ENCODE measurements at regions not wholly inside any gene's neighbourhood (a gene's known extent, or its start where the extent isn't known, plus 50 kb on each side); places are given as distances from the start of the nearest gene placed in this dataset.

DNA sequence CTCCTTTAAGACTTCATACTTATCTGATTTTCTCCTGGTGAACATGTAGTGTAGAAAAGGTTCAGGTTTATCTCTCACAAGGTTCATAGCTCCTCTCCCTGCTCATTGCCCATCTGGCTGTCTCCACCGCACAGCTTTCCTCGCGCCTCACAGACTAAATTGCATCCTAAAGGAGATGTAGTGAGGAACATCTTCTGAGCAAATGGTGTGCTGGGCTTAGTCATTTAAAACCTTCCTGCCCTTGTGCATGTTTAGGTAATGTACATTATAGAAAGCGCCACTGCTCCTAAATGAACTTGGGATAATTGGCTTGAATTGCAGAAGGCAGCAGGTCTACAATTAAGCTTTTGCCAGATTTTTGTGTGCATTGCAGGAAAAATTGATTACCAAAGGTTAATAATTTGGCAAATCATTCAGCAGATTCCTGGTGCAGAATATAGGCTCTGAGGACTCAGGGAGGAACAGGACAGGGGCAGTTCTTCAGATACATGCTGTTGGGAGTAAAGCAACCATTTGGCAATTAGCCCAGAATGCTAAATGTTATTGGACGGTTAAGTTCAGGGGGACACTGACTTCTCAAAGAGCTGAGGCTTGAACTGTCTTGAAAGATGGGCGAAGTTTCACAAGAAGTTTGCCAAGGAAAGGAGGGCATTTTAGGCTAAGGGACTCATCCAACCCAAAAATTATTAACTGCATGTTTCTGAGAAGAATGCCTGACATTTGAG lies 108.4 kb upstream of the CLDN10 start:
- H3K9me3 Mint-ChIP-seq: no peaks in the 10 kb centered on the region
- H3K27ac Mint-ChIP-seq: no peak overlapping the region
- no peak for ATAC-seq
- H3K36me3 Mint-ChIP-seq: no peaks in the 10 kb centered on the region
- no peak for DNase-seq (ENCODE audit: low spot score)
- H3K4me3 Mint-ChIP-seq: no peak overlapping the region
- H3K27me3 Mint-ChIP-seq: peaks cover 7 to 9% of the 10 kb centered on the region in 2 donors
- H3K4me1 Mint-ChIP-seq (ENCODE audit: low read depth in 2 of 2): no peaks in the 10 kb centered on the region

DNA sequence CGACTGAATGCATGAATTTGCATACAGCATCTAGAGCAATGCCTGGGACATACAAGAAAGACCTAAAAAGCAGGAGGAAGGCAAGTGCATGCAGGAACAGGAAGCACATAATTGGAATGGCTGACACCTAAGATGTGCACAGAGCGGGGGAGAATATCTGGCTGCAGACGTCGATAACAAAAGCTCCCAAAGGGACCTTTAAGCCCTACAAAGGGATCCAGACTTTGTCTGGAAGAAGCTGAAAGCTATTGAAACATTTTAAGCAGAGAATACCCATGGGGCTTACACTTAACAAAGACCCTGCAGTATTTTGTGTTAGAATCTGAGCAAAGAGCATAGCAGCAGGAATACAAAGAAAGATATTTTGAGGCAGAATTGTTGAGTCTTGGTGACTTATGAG lies 107.4 kb upstream of the CLDN10 start:
- H3K4me1 Mint-ChIP-seq (ENCODE audit: low read depth in 2 of 2): no peaks in the 10 kb centered on the region
- no peak overlapping the region for H3K4me3 Mint-ChIP-seq
- ATAC-seq: no peak
- no peaks in the 10 kb centered on the region for H3K36me3 Mint-ChIP-seq
- no peaks in the 10 kb centered on the region for H3K9me3 Mint-ChIP-seq
- no peak overlapping the region for H3K27ac Mint-ChIP-seq
- DNase-seq (ENCODE audit: low spot score): no peak
- H3K27me3 Mint-ChIP-seq: peaks cover 8 to 9% of the 10 kb centered on the region in 2 donors

DNA sequence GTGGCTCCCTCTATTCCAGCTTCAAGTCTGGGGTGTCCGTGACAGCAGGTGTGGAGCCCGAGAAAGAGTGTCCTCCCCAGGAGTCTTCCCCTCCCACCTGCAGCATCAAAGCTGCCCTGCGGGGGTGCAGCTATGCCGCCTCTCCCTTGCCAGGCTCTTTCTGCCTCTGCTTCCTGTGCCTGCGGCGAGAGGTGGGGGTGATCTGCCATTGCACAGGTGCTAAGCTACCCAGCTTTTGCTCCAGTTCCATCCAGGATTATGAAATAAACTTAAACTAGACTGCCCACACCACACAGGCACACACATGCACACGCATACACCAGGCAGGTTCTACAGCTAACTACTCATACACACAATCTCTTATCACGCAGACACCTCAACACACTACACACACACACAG lies 104.7 kb upstream of the CLDN10 start:
- DNase-seq (ENCODE audit: low spot score) (no peak), ATAC-seq (no peak)
- Mint-ChIP-seq H3K27me3 (peaks cover 13 to 24% of the 10 kb centered on the region in 2 donors), H3K36me3 (no peaks in the 10 kb centered on the region), H3K27ac (no peak overlapping the region), H3K4me1 (ENCODE audit: low read depth in 2 of 2) (no peaks in the 10 kb centered on the region), H3K9me3 (no peaks in the 10 kb centered on the region), H3K4me3 (no peak overlapping the region)

DNA sequence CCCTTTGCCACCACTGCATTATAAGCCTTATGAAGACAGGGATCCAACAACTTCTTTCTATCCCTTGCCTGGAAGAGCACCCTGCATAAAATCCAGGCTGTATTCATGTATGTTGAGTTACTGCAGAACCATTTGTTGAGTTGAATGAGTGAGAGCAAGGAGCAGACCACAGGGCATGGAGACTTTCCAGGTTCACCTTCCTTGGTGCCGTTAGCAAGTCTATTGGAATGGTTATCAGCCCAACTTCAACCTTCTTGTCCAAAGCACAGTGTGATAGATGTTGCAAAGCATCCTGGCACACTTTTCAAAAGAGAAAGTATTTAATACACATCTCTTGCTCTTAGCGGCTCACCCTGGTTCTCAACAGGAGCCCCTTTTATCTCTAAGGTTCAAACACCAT lies 100.9 kb upstream of the CLDN10 start:
- peaks cover 2 to 7% of the 10 kb centered on the region in 2 donors for H3K4me1 Mint-ChIP-seq (ENCODE audit: low read depth in 2 of 2)
- no peaks in the 10 kb centered on the region for H3K9me3 Mint-ChIP-seq
- H3K27me3 Mint-ChIP-seq: peaks cover 7 to 31% of the 10 kb centered on the region in 2 donors
- no peak for ATAC-seq
- DNase-seq (ENCODE audit: low spot score): no peak
- H3K4me3 Mint-ChIP-seq: no peak overlapping the region
- no peaks in the 10 kb centered on the region for H3K36me3 Mint-ChIP-seq
- H3K27ac Mint-ChIP-seq: no peak overlapping the region

DNA sequence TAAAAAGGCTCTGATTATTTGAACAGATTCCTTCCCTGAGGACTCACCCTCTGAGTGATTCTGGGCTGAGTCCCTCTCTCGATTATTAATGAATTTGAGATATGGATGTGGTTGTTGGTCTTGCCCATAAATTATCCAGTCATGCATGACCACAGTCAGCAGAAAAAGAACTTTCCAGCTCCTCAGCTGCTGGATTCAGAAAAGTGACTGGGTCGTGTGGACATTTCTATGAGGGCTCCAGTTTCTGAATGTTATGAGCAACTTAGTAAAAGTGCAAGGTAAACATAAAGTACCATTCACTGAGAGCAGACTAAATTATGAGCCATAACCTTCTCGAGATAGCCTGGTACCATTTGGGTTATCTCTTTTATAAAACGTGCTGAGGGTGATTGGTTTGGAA lies 100.1 kb upstream of the CLDN10 start:
- Mint-ChIP-seq H3K36me3 (no peaks in the 10 kb centered on the region), H3K27ac (no peak overlapping the region), H3K4me3 (no peak overlapping the region), H3K9me3 (no peaks in the 10 kb centered on the region), H3K4me1 (ENCODE audit: low read depth in 2 of 2) (peaks cover 8 to 14% of the 10 kb centered on the region in 2 donors), H3K27me3 (peaks cover 7 to 31% of the 10 kb centered on the region in 2 donors)
- ATAC-seq (no peak), DNase-seq (ENCODE audit: low spot score) (no peak)

DNA sequence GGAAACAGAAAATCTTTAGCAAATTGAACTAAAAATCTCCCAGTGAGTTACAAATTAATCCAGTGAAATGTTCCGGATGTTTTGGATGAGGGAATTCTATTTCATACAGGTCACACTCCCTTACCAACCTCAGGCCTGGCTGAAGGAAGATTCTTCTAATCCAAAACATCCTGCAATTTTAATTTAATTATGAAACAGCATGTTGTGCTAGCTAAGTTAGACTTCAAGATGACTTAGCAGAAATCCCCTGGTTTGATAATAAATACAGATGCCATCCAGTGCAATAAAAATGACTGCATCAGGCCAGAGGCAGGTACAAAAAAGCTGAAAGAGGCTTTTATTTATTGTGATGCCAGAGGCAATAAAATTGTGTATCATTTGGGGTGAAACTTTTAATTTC lies 96.7 kb upstream of the CLDN10 start:
- ATAC-seq (no peak), DNase-seq (ENCODE audit: low spot score) (no peak)
- peaks cover 9% of the 10 kb centered on the region for H3K9me3 Mint-ChIP-seq
- no peak overlapping the region for H3K27ac Mint-ChIP-seq
- no peak overlapping the region for H3K4me3 Mint-ChIP-seq
- H3K4me1 Mint-ChIP-seq (ENCODE audit: low read depth in 2 of 2): peaks cover 8 to 15% of the 10 kb centered on the region in 2 donors
- H3K27me3 Mint-ChIP-seq: peaks cover 0 to 17% of the 10 kb centered on the region in 2 donors
- H3K36me3 Mint-ChIP-seq: peaks cover 9% of the 10 kb centered on the region

DNA sequence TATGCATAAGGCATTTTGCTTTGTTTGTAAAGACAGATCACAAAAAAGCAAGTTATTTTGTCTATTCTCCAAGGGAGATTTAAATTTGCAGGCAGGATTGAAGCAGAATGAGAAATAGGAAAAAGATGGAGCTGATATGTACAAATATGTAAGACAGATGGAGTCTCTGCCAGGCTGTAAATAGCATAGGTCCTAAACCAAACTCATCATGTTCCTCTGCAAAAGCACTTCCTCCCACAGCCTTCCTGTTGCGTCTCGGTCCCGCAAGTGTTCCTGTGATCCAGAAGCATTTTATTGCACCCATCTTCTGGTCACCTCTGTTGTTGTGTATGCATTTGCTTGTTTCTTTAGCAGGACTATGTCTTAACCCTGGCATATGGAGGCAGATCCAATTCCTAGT lies 95.7 kb upstream of the CLDN10 start:
- no peak for DNase-seq (ENCODE audit: low spot score)
- H3K27me3 Mint-ChIP-seq: peaks cover 0 to 9% of the 10 kb centered on the region in 2 donors
- peaks cover 8 to 15% of the 10 kb centered on the region in 2 donors for H3K4me1 Mint-ChIP-seq (ENCODE audit: low read depth in 2 of 2)
- H3K9me3 Mint-ChIP-seq: peaks cover 9% of the 10 kb centered on the region
- no peak for ATAC-seq
- peaks cover 9% of the 10 kb centered on the region for H3K36me3 Mint-ChIP-seq
- no peak overlapping the region for H3K27ac Mint-ChIP-seq
- no peak overlapping the region for H3K4me3 Mint-ChIP-seq

DNA sequence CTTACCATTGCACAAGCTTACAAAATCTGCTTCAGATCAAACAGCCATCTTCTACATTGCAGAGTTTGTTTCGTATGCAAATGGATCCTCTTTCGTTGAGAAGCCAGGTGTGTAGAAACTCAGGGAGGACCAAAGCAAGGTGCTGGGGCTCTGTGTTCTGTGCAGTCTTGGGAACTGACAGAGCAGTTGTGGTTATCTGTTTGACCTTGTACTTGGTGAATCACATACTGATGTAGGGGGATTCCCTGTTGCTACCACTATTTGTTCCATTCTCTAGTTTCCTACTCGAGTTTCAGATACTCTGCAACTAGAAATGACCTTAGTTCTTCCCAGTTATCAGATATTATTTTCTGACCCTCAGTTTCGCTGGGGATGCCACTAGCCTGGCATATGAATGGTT lies 95.2 kb upstream of the CLDN10 start:
- H3K9me3 Mint-ChIP-seq: peaks cover 9% of the 10 kb centered on the region
- DNase-seq (ENCODE audit: low spot score): no peak
- H3K27ac Mint-ChIP-seq: no peak overlapping the region
- peaks cover 0 to 8% of the 10 kb centered on the region in 2 donors for H3K27me3 Mint-ChIP-seq
- H3K36me3 Mint-ChIP-seq: peaks cover 9% of the 10 kb centered on the region
- H3K4me3 Mint-ChIP-seq: no peak overlapping the region
- ATAC-seq: no peak
- H3K4me1 Mint-ChIP-seq (ENCODE audit: low read depth in 2 of 2): peaks cover 8 to 15% of the 10 kb centered on the region in 2 donors

DNA sequence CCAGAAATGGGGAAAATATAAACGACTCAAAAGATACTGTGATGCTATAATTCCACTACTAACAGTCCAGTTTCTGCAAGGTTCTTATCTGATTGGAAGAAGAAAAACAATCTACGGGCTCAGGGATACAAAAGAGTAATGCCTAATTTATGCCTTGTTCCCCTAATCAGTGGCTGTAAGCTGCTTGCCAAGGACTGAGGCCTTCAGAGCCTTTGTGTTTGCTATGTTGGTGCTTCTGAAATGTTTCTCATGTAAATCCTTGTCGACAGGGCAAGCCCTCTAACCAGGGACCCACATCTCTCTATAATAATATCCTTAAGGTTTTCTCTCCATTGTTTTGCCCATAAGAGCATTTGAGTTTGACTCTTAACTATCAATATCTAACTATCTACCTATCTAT lies 89.7 kb upstream of the CLDN10 start:
- no peak for DNase-seq (ENCODE audit: low spot score)
- Mint-ChIP-seq H3K4me3 (no peak overlapping the region), H3K36me3 (peaks cover 9% of the 10 kb centered on the region), H3K9me3 (peaks cover 9% of the 10 kb centered on the region), H3K4me1 (ENCODE audit: low read depth in 2 of 2) (no peaks in the 10 kb centered on the region), H3K27me3 (peaks cover 0 to 8% of the 10 kb centered on the region in 2 donors), H3K27ac (no peak overlapping the region)
- no peak for ATAC-seq

DNA sequence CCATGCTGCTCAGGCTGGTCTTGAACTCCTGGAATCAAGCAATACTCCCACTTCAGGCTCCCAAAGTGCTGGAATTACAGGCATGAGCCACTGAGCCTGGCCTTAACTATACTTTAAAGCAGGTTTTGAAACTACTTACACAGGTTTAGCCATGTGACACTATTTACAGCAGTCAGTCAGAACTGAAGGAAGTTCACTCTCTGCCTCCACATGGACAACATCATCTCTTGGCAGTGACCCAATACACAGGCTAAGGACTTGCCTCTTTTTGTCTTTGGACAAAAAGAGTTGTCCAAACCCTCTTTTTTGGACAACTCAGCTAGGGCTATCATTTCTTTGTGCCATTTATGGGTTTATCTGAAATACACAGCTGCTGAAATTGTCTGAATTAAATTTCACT lies 89.0 kb upstream of the CLDN10 start:
- Mint-ChIP-seq H3K4me3 (no peak overlapping the region), H3K27ac (no peak overlapping the region), H3K36me3 (peaks cover 9% of the 10 kb centered on the region), H3K27me3 (peaks cover 0 to 8% of the 10 kb centered on the region in 2 donors), H3K4me1 (ENCODE audit: low read depth in 2 of 2) (no peaks in the 10 kb centered on the region), H3K9me3 (peaks cover 9% of the 10 kb centered on the region)
- no peak for DNase-seq (ENCODE audit: low spot score)
- no peak for ATAC-seq

DNA sequence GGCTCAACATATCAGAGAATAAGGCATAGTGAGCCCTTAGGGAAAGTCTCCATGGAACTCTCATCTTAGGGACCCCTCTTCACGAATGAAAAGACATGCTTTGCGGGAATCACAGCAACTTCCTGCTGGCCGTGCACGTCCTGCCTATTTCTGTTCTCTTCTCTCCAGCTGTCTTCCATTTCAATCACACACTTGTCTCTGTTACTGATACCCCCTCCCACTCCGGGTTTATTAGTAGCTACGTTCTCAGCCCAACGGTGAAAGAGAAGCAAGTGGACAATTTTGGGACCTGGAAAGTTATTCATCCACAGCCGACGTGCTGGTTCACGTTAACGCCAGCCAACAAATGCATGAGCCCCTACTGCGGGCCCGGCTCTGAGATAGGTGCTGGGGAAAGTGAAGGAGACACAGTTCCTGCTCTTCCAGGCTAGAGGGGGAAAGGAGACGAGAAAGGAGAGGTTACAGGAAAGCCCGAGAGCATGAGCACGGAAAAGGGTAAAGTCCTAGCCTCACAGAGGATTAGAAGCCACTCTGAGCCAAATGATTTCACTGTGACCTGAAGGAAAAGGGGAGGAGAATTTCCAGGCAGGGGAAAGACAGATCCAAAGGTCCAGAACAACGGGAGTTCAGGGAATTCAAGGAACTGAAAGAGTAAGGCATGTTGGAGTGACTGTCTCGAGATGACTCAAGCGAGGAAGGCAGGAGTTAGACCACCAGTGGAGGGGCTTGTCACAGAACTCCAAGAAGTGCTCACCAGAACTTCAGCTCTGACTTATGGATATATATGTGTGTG lies 81.8 kb upstream of the CLDN10 start:
- Mint-ChIP-seq H3K4me1 (ENCODE audit: low read depth in 2 of 2) (no peaks in the 10 kb centered on the region), H3K36me3 (no peaks in the 10 kb centered on the region), H3K27ac (no peak overlapping the region), H3K4me3 (no peak overlapping the region), H3K9me3 (no peaks in the 10 kb centered on the region), H3K27me3 (peaks cover 2 to 9% of the 10 kb centered on the region in 2 donors)
- no peak for DNase-seq (ENCODE audit: low spot score)
- ATAC-seq: no peak

DNA sequence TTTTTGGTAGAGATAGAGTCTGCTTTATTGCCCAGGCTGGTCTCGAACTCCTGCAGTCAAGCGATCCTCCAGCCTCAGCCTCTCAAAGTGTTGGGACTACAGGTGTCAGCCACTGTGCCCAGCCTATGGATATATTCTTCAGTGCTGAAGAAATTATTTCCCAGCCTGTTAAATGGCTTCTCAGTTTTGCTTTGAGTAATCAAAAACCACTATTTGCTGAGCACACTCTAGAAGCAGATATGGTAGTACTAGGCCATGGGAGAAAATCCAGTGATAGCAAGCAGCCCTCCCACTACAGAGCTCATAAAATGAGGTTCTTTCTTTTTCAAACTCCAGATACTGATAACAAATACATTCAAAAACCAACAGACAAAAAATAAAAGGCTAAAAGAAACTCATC lies 80.6 kb upstream of the CLDN10 start:
- H3K36me3 Mint-ChIP-seq: no peaks in the 10 kb centered on the region
- H3K27me3 Mint-ChIP-seq: peaks cover 4 to 9% of the 10 kb centered on the region in 2 donors
- H3K27ac Mint-ChIP-seq: no peak overlapping the region
- no peaks in the 10 kb centered on the region for H3K9me3 Mint-ChIP-seq
- DNase-seq (ENCODE audit: low spot score) (no peak), ATAC-seq (no peak)
- no peaks in the 10 kb centered on the region for H3K4me1 Mint-ChIP-seq (ENCODE audit: low read depth in 2 of 2)
- no peak overlapping the region for H3K4me3 Mint-ChIP-seq

DNA sequence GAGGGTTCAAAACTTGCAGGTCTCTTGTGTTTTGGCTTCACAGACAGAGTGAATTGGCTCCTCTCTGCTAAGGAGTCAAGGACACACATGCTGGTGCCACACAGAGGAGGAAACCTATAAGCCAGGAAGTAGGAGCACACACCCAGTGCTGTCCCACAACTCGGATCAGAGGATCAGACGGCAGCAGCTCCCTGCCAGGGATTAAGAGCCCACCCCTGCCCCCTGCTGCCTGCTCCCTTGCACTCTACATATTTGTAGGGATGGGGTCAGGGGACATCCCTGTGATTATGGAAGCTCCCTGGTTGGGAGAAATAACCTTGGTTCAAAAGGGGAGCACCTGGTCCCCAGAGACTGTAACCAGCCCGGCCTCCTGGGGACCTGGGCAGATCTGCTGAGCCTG lies 77.5 kb upstream of the CLDN10 start:
- Mint-ChIP-seq H3K9me3 (no peaks in the 10 kb centered on the region), H3K4me1 (ENCODE audit: low read depth in 2 of 2) (peaks cover 3 to 11% of the 10 kb centered on the region in 2 donors), H3K27ac (no peak overlapping the region), H3K27me3 (peaks cover 4 to 9% of the 10 kb centered on the region in 2 donors), H3K36me3 (no peaks in the 10 kb centered on the region), H3K4me3 (no peak overlapping the region)
- ATAC-seq (no peak), DNase-seq (ENCODE audit: low spot score) (no peak)

DNA sequence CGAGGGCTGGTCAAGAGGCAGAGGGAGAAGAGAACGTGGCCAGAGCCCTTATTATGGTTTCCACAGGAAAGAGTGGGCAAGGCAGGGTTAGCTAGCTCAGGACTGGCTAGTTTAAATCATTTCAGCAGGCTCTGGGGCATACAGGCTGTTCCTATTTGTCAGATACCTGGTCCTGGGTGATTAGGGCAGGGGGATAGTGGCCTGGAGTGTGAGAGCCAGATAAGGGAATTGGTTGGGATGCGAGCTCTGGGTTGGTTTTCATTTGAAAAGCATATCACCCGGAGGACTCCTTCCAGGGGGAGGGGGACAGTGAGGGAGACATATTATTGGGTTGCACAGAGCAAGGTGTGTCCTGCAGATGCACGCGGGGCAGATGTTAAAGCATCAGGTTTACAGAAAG lies 75.3 kb upstream of the CLDN10 start:
- peaks cover 8 to 16% of the 10 kb centered on the region in 2 donors for H3K4me1 Mint-ChIP-seq (ENCODE audit: low read depth in 2 of 2)
- DNase-seq (ENCODE audit: low spot score): no peak
- no peaks in the 10 kb centered on the region for H3K36me3 Mint-ChIP-seq
- H3K9me3 Mint-ChIP-seq: no peaks in the 10 kb centered on the region
- H3K27me3 Mint-ChIP-seq: peaks cover 4 to 9% of the 10 kb centered on the region in 2 donors
- H3K27ac Mint-ChIP-seq: no peak overlapping the region
- no peak for ATAC-seq
- no peak overlapping the region for H3K4me3 Mint-ChIP-seq

Data from natural killer cell treated with Interleukin-12 subunit alpha and Interleukin-12 subunit beta and Interleukin-15 and Interleukin-18, amount 100 ng/mL, for 72 hours (primary cell).